OCI-LY1 (cell line): ENCODE measurements at regions not wholly inside any gene's neighbourhood (a gene's known extent, or its start where the extent isn't known, plus 50 kb on each side); places are given as distances from the start of the nearest gene placed in this dataset.

Experiments used
- H2AFZ ChIP-seq: fragments of 200-600 bp; sonication (generic), shearing (Covaris generic); 2 replicates; pipeline ENCODE4 v1.6.0; 2014; ENCODE audit warnings: antibody characterized with exemption, mild to moderate bottlenecking, low read length
- H3F3A ChIP-seq: fragments of 200-600 bp; sonication (generic), shearing (Covaris generic); 2 replicates; pipeline ENCODE4 v1.6.0; 2014; ENCODE audit warnings: mild to moderate bottlenecking, antibody characterized with exemption, low read length, moderate library complexity; ENCODE audit not compliant: insufficient read depth
- H3K27ac ChIP-seq: fragments of 200-600 bp; sonication (generic); 2 replicates; pipeline ENCODE4 v1.5.1; 2014; ENCODE audit warnings: low read length, mixed run types, mild to moderate bottlenecking, low read depth; ENCODE audit not compliant: poor library complexity, severe bottlenecking
- H3K27me3 ChIP-seq: fragments of 200-600 bp; sonication (generic); 2 replicates; pipeline ENCODE4 v1.6.0; 2014; ENCODE audit warnings: antibody characterized with exemption, mild to moderate bottlenecking, low read length, moderate library complexity; ENCODE audit not compliant: insufficient read depth
- H3K36me3 ChIP-seq: fragments of 200-600 bp; sonication (generic); 2 replicates; pipeline ENCODE4 v1.6.1; 2014; ENCODE audit warnings: mild to moderate bottlenecking, antibody characterized with exemption, low read length, moderate library complexity, mixed read lengths; ENCODE audit not compliant: insufficient read depth
- H3K4me1 ChIP-seq: fragments of 200-600 bp; sonication (generic); 2 replicates; pipeline ENCODE4 v1.5.1; 2014; ENCODE audit warnings: mild to moderate bottlenecking, low read length, moderate library complexity; ENCODE audit not compliant: insufficient read depth, severe bottlenecking
- H3K4me2 ChIP-seq: fragments of 200-600 bp; sonication (generic), shearing (Covaris generic); 2 replicates; pipeline ENCODE4 v1.6.1; 2014; ENCODE audit warnings: low read length
- H3K4me3 ChIP-seq: fragments of 200-600 bp; sonication (generic); 2 replicates; pipeline ENCODE4 v1.5.1; 2014; ENCODE audit warnings: low read length, low read depth, mild to moderate bottlenecking, mixed read lengths; ENCODE audit not compliant: poor library complexity, severe bottlenecking
- H3K79me2 ChIP-seq: fragments of 200-600 bp; shearing (Covaris generic); 2 replicates; pipeline ENCODE4 v1.6.1; 2016; ENCODE audit warnings: mixed run types, low read length, mixed read lengths; ENCODE audit not compliant: insufficient read depth
- H3K9ac ChIP-seq: fragments of 200-600 bp; sonication (generic), shearing (Covaris generic); 2 replicates; pipeline ENCODE4 v1.6.1; 2014; ENCODE audit warnings: mild to moderate bottlenecking, low read length, mixed read lengths
- H3K9me2 ChIP-seq: fragments of 200-600 bp; sonication (generic), shearing (Covaris generic); 2 replicates; pipeline ENCODE4 v1.6.1; 2014; ENCODE audit warnings: low read depth, mild to moderate bottlenecking, low read length, mixed read lengths
- H3K9me3 ChIP-seq: fragments of 200-600 bp; shearing (Covaris generic); 2 replicates; pipeline ENCODE4 v1.6.1; 2014; ENCODE audit warnings: low read length, mixed read lengths
- H4K20me1 ChIP-seq: fragments of 200-600 bp; sonication (generic), shearing (Covaris generic); 2 replicates; pipeline ENCODE4 v1.6.0; 2016; ENCODE audit warnings: mild to moderate bottlenecking, low read length; ENCODE audit not compliant: insufficient read depth
- CTCF ChIP-seq: fragments of 200-600 bp; sonication (generic), shearing (Covaris generic); IDR thresholded peaks from 2 replicates; pipeline ENCODE4 v1.5.1; 2017; ENCODE audit warnings: mild to moderate bottlenecking, antibody characterized with exemption, low read length, moderate library complexity, mixed read lengths
- EZH2 ChIP-seq: fragments of 200-600 bp; sonication (generic), shearing (Covaris generic); IDR thresholded peaks from 2 replicates; pipeline ENCODE4 v1.8.0; 2017; ENCODE audit warnings: borderline replicate concordance, mixed run types, mild to moderate bottlenecking, antibody characterized with exemption, low read length, moderate library complexity, mixed read lengths

GRCh38 chr14:87678624-87679023 is 314.4 kb downstream of the GALC start:
- H3K27ac ChIP-seq: no peak overlapping the region
- no peaks in the 10 kb centered on the region for H3K36me3 ChIP-seq
- H3K79me2 ChIP-seq: no peaks in the 10 kb centered on the region
- H3K9me3 ChIP-seq: no peaks in the 10 kb centered on the region
- TF ChIP-seq CTCF (no peak), EZH2 (no peak)
- no peak overlapping the region for H2AFZ ChIP-seq
- no peak overlapping the region for H3K4me3 ChIP-seq
- H3K9me2 ChIP-seq: no peaks in the 10 kb centered on the region
- no peak overlapping the region for H3K4me2 ChIP-seq
- no peaks in the 10 kb centered on the region for H4K20me1 ChIP-seq
- no peaks in the 10 kb centered on the region for H3K4me1 ChIP-seq
- H3K27me3 ChIP-seq: no peaks in the 10 kb centered on the region
- H3K9ac ChIP-seq: no peak overlapping the region
- no peaks in the 10 kb centered on the region for H3F3A ChIP-seq

- Histone ChIP-seq H3K4me3 (no peak overlapping the region), H2AFZ (no peak overlapping the region), H4K20me1 (no peaks in the 10 kb centered on the region), H3K4me1 (no peaks in the 10 kb centered on the region), H3K36me3 (no peaks in the 10 kb centered on the region), H3K9me2 (no peaks in the 10 kb centered on the region), H3K9ac (no peak overlapping the region), H3K27ac (no peak overlapping the region), H3K4me2 (no peak overlapping the region), H3K79me2 (no peaks in the 10 kb centered on the region), H3K27me3 (no peaks in the 10 kb centered on the region), H3F3A (no peaks in the 10 kb centered on the region), H3K9me3 (no peaks in the 10 kb centered on the region)
- no peak for TF ChIP-seq EZH2
- TF ChIP-seq CTCF: no peak
Measured at GRCh38 chr14:87676814-87677437, 316.1 kb downstream of the GALC start.

GRCh38 chr14:87667659-87668058 is 325.3 kb downstream of the GALC start:
- H3K9me3 ChIP-seq: no peaks in the 10 kb centered on the region
- H3K4me3 ChIP-seq: no peak overlapping the region
- H3K4me2 ChIP-seq: no peak overlapping the region
- no peaks in the 10 kb centered on the region for H4K20me1 ChIP-seq
- H3K27ac ChIP-seq: no peak overlapping the region
- H3K9me2 ChIP-seq: no peaks in the 10 kb centered on the region
- H3F3A ChIP-seq: no peaks in the 10 kb centered on the region
- no peak overlapping the region for H2AFZ ChIP-seq
- no peaks in the 10 kb centered on the region for H3K4me1 ChIP-seq
- H3K9ac ChIP-seq: no peak overlapping the region
- H3K36me3 ChIP-seq: no peaks in the 10 kb centered on the region
- H3K79me2 ChIP-seq: no peaks in the 10 kb centered on the region
- TF ChIP-seq CTCF (no peak), EZH2 (no peak)
- no peaks in the 10 kb centered on the region for H3K27me3 ChIP-seq
